Muscle layer of duodenum (tissue), 2 donors: ENCODE measurements at regions not wholly inside any gene's neighbourhood (a gene's known extent, or its start where the extent isn't known, plus 50 kb on each side); places are given as distances from the start of the nearest gene placed in this dataset.

Source experiments
- H3K27ac ChIP-seq: one replicate; pipeline ENCODE4 v1.7.0; 2013; ENCODE audit warnings: mild to moderate bottlenecking, low read length
- H3K27me3 ChIP-seq: one replicate; pipeline ENCODE4 v1.7.0; 2013; ENCODE audit warnings: low read depth, mild to moderate bottlenecking, control low read depth, low read length
- H3K36me3 ChIP-seq, 2 donors: one replicate each; pipeline ENCODE4 v1.7.0; 2013; ENCODE audit warnings: low read length in 2 of 2, control low read depth in 1 of 2, mild to moderate bottlenecking in 1 of 2; ENCODE audit not compliant: insufficient read depth in 2 of 2, control insufficient read depth in 1 of 2
- H3K4me1 ChIP-seq, 2 donors: one replicate each; pipeline ENCODE4 v1.7.0; 2013; ENCODE audit warnings: low read length in 2 of 2, mild to moderate bottlenecking in 2 of 2, control low read depth in 1 of 2, moderate library complexity in 1 of 2; ENCODE audit not compliant: insufficient read depth in 2 of 2, control insufficient read depth in 1 of 2
- H3K4me3 ChIP-seq, 2 donors: one replicate each; pipeline ENCODE4 v1.7.0; 2013; ENCODE audit warnings: low read length in 2 of 2, low read depth in 1 of 2, mild to moderate bottlenecking in 1 of 2
- H3K9me3 ChIP-seq, 2 donors: one replicate each; pipeline ENCODE4 v1.7.0; 2013; ENCODE audit warnings: low read length in 2 of 2, control low read depth in 1 of 2, mild to moderate bottlenecking in 1 of 2; ENCODE audit not compliant: control insufficient read depth in 1 of 2
- donor health status: healthy.

- Histone ChIP-seq H3K9me3 (no peaks in the 10 kb centered on the region), H3K4me3 (no peak overlapping the region), H3K4me1 (no peaks in the 10 kb centered on the region), H3K27me3 (no peaks in the 10 kb centered on the region), H3K27ac (no peak overlapping the region), H3K36me3 (no peaks in the 10 kb centered on the region)
These were observed 275.4 kb upstream of the ROBO1 start for GRCh38 chr3:80043226-80043625.

- Histone ChIP-seq H3K4me3 (no peak overlapping the region), H3K36me3 (no peaks in the 10 kb centered on the region), H3K27ac (no peak overlapping the region), H3K4me1 (no peaks in the 10 kb centered on the region), H3K9me3 (no peaks in the 10 kb centered on the region), H3K27me3 (no peaks in the 10 kb centered on the region)
These were observed 272.3 kb upstream of the ROBO1 start for GRCh38 chr3:80040067-80040466.

GRCh38 chr3:80036176-80036575 is 268.4 kb upstream of the ROBO1 start:
- no peaks in the 10 kb centered on the region for H3K27me3 ChIP-seq
- H3K4me1 ChIP-seq = no peaks in the 10 kb centered on the region
- H3K9me3 ChIP-seq = no peaks in the 10 kb centered on the region
- H3K27ac ChIP-seq = no peak overlapping the region
- H3K36me3 ChIP-seq = no peaks in the 10 kb centered on the region
- no peak overlapping the region for H3K4me3 ChIP-seq

- no peak overlapping the region for H3K4me3 ChIP-seq
- no peaks in the 10 kb centered on the region for H3K9me3 ChIP-seq
- no peaks in the 10 kb centered on the region for H3K36me3 ChIP-seq
- no peaks in the 10 kb centered on the region for H3K27me3 ChIP-seq
- no peaks in the 10 kb centered on the region for H3K4me1 ChIP-seq
- H3K27ac ChIP-seq = no peak overlapping the region
These were observed 267.2 kb upstream of the ROBO1 start for GRCh38 chr3:80035021-80035420.

GRCh38 chr3:80023010-80023409 is 255.2 kb upstream of the ROBO1 start:
- H3K9me3 ChIP-seq = no peaks in the 10 kb centered on the region
- no peaks in the 10 kb centered on the region for H3K27me3 ChIP-seq
- H3K27ac ChIP-seq = no peak overlapping the region
- no peaks in the 10 kb centered on the region for H3K36me3 ChIP-seq
- no peaks in the 10 kb centered on the region for H3K4me1 ChIP-seq
- H3K4me3 ChIP-seq = no peak overlapping the region

- Histone ChIP-seq H3K4me1 (no peaks in the 10 kb centered on the region), H3K27me3 (no peaks in the 10 kb centered on the region), H3K27ac (no peak overlapping the region), H3K9me3 (no peaks in the 10 kb centered on the region), H3K36me3 (no peaks in the 10 kb centered on the region), H3K4me3 (no peak overlapping the region)
These were observed 250.6 kb upstream of the ROBO1 start for GRCh38 chr3:80018375-80018774.

- Histone ChIP-seq H3K36me3 (no peaks in the 10 kb centered on the region), H3K9me3 (no peaks in the 10 kb centered on the region), H3K4me3 (no peak overlapping the region), H3K27ac (no peak overlapping the region), H3K4me1 (no peaks in the 10 kb centered on the region), H3K27me3 (no peaks in the 10 kb centered on the region)
These were observed 249.6 kb upstream of the ROBO1 start for GRCh38 chr3:80017369-80017768.

- no peak overlapping the region for H3K4me3 ChIP-seq
These were observed 246.8 kb upstream of the ROBO1 start for GRCh38 chr3:80014576-80014975.

GRCh38 chr3:80010021-80010571 is 242.3 kb upstream of the ROBO1 start:
- Histone ChIP-seq H3K27me3 (no peaks in the 10 kb centered on the region), H3K4me1 (no peaks in the 10 kb centered on the region), H3K9me3 (no peaks in the 10 kb centered on the region), H3K27ac (no peak overlapping the region), H3K36me3 (no peaks in the 10 kb centered on the region), H3K4me3 (no peak overlapping the region)

More at GRCh38 chr3:80014576-80014975, 246.8 kb upstream of the ROBO1 start:
- Histone ChIP-seq H3K4me1 (no peaks in the 10 kb centered on the region), H3K27ac (no peak overlapping the region), H3K9me3 (no peaks in the 10 kb centered on the region), H3K36me3 (no peaks in the 10 kb centered on the region), H3K27me3 (no peaks in the 10 kb centered on the region)

- Histone ChIP-seq H3K4me3 (no peak overlapping the region), H3K9me3 (no peaks in the 10 kb centered on the region), H3K4me1 (no peaks in the 10 kb centered on the region), H3K27me3 (no peaks in the 10 kb centered on the region), H3K36me3 (no peaks in the 10 kb centered on the region), H3K27ac (no peak overlapping the region)
These were observed 239.7 kb upstream of the ROBO1 start for GRCh38 chr3:80007522-80007921.

- Histone ChIP-seq H3K27ac (no peak overlapping the region), H3K9me3 (no peaks in the 10 kb centered on the region), H3K4me3 (no peak overlapping the region), H3K27me3 (no peaks in the 10 kb centered on the region), H3K36me3 (no peaks in the 10 kb centered on the region), H3K4me1 (no peaks in the 10 kb centered on the region)
These were observed 238.5 kb upstream of the ROBO1 start for GRCh38 chr3:80006315-80006714.

GRCh38 chr3:80000022-80000421 is 232.2 kb upstream of the ROBO1 start:
- Histone ChIP-seq H3K36me3 (no peaks in the 10 kb centered on the region), H3K27ac (no peak overlapping the region), H3K4me3 (no peak overlapping the region), H3K9me3 (no peaks in the 10 kb centered on the region), H3K4me1 (no peaks in the 10 kb centered on the region), H3K27me3 (no peaks in the 10 kb centered on the region)
